ENCODE measurements at regions not wholly inside any gene's neighbourhood (a gene's known extent, or its start where the extent isn't known, plus 50 kb on each side); places are given as distances from the start of the nearest gene placed in this dataset.

DNA sequence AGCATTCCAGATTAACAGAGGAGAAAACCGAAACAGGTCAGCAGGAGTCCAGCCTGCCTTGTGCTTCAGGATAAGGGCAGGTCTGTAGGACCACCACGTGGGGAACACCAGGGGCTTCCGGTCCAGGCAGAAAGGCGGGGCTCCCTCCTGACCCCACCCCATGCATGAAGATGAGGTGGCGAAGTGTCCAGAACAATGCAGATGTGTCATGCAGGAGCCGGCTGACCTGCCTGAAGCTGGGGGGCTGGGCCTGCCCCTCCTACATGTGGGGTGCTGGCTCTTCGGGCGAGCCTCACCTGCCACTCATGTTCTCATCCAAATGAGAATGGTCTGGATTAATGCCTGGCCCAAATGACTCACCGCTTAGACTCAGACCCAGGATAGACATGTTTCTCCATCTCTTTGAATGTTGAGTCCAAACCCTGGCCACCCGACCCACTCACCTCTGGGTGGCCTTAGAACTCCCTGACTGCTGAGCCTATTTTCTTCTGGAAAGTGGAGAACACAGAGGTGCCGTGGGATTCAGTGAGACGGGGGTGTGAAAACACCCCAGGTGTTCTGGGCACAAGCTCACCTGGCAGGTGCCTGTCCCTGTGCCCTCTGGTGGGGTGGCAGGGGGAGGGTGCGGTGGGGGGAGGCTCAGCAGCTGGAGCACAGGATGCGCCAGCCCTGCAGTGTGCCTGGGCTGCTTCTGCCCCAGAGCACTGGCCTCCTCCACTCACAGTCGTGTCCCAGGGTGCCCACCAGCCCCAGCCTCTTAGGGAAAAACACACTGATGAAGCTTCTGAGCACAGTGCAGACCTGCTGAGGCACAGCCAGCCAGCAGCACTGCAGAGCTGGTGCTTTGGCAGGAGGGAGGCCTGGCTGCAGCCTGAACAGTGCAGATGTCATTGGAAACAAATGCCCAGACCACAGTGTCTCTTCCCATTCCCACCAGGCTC lies 55.2 kb upstream of the GDF10 start:
- TF ChIP-seq, protein P1, sequence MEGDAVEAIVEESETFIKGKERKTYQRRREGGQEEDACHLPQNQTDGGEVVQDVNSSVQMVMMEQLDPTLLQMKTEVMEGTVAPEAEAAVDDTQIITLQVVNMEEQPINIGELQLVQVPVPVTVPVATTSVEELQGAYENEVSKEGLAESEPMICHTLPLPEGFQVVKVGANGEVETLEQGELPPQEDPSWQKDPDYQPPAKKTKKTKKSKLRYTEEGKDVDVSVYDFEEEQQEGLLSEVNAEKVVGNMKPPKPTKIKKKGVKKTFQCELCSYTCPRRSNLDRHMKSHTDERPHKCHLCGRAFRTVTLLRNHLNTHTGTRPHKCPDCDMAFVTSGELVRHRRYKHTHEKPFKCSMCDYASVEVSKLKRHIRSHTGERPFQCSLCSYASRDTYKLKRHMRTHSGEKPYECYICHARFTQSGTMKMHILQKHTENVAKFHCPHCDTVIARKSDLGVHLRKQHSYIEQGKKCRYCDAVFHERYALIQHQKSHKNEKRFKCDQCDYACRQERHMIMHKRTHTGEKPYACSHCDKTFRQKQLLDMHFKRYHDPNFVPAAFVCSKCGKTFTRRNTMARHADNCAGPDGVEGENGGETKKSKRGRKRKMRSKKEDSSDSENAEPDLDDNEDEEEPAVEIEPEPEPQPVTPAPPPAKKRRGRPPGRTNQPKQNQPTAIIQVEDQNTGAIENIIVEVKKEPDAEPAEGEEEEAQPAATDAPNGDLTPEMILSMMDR (IDR thresholded peaks at IDR 0.05) = no peak
- no peak for TF ChIP-seq POLR2A (IDR thresholded peaks at IDR 0.05)
